GM19043 (cell line): ENCODE measurements at regions not wholly inside any gene's neighbourhood (a gene's known extent, or its start where the extent isn't known, plus 50 kb on each side); places are given as distances from the start of the nearest gene placed in this dataset.

Experiments used
- ATAC-seq: cut with Tn5 transposase; IDR thresholded peaks from one replicate; pipeline ENCODE4 v1.9.1; 2021; ENCODE audit warnings: low read depth; ENCODE audit not compliant: unreplicated experiment

DNA sequence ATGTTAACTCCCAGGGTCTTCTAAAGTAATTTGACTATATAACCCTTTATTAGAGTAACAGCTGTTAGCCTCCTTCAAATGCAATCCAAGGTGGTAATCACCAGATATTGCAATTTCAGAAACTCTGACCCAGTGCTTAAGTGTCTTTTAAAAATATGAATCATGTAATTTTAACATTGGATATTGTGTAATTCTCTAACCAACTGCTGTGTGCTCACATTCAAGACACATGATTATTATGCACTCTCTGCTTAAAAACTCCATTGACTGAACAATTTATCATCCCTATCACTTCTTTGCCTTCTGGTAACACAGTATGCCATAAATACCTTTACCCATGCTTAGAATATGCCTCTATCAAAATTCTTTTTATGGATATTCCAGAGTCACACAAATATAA, 537.4 kb upstream of the RGS18 start:
- ATAC-seq: no peak

DNA sequence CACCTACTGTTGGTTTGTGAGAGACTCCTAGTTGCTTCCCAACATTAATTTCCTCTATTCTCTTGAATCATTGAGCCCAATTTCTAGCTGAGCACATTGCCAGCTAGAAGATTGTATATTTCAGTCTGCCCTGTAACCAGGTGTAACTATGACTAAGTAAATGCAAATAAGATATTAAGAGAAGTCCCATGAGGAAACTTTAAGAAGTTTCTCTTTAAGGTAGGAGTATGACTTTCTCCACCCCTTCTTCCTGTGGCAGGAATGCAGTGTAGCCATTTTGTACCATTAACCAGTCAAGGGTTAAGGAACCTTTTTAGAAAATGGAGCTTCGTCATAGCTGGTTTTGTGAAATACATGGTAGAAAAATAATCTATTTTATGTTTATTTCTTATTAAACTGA, 534.2 kb upstream of the RGS18 start:
- no peak for ATAC-seq

DNA sequence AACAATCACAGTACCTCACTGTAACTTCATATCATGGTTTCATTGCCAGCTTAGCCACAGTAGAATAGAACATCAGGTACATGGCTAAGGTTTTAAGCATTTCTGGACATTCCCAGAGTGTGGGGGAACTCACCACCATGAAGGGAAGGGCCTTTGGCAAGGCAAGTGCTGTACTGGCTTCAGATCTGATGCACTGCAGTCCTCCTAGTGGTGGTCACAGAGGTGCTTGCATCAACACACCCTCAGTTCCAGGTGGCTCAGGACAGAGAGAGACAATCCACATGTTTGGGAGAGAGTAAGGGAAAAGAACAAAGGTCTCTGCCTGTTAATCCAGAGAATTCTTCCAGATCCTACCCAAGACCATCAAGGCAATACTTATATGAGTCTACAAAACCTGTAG, 528.4 kb upstream of the RGS18 start:
- no peak for ATAC-seq

DNA sequence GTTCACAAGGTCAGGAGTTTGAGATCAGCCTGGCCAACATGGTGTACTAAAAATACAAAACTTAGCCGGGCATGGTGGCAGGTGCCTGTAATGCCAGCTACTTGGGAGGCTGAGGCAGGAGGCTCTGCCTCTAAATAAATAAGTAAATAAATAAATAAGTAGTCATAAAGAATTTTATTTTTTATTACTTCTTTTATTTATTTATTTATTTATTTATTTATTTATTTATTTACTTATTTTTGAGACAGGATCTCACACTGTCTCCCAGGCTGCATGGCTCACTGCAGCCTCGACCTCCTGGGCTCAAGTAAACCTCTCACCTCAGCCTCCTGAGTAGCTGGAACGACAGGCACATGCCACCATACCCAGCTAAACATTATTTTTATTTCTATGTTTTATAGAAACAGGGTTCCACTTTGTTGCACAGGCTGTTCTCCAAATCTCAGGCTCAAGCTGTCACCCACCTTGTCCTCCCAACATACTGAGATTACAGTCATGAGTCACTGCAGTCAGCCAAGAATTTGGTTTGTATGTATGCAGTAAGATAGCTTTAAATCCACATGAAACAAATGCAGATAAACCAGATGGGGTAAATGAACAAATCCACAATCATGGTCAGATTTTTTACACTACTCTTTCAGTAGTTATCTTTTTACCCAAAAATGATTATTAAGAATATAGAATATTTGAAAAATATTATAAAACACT, 523.3 kb upstream of the RGS18 start:
- no peak for ATAC-seq

DNA sequence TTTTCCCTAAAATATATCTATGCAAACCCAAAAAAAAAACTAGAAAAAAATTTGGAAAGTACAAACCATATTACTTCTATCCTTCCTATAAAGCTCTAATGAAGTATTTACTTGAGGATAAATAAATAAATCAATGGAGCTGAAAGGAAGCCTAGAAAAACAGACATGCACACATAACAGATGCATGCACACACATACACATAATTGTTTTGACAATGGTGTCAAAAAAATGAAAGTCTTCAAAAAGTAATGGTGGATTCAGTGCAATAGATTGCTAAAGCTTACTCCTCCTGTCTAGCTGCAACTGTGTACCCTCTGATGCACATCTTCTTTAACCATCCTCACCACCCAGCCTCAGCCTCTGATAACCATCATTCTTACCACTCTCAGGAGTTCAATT, 521.9 kb upstream of the RGS18 start:
- ATAC-seq: no peak

DNA sequence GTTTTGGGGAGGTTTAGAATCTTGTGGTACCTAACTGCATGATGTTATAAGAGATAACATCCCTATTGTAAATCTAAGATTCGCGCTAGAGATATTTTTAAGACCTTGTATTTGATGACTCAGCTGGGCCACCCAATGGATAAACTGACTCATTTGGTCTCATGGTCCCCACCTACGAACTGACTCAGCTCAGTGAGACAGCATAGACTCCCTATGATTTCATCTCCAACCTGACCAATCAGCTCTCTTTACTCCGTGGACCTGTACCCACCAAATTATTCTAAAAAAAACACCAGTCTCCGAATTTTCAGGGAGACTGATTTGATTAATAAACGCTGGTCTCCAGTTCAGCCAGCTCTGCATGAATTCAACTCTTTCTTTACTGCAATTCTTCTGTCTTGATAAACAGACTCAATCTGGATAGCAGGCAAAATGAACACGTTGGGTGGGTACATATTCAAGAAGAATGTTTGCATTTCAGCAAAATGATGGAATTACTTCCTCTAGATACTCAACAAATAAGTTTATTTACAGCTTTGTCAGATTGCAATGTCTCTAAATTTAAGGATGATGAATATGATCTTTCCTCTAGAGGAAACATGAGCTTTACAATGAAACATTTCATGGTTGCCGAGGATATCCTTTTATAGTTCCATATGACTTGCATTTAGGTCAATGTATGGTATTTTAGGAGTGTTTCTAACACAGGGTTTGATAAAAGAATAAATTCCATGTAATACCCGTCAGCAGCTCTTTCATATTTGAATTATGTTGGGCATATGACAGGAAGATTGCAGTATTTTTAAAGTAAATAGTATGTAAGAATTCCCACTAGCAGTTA, 516.6 kb upstream of the RGS18 start:
- no peak for ATAC-seq

DNA sequence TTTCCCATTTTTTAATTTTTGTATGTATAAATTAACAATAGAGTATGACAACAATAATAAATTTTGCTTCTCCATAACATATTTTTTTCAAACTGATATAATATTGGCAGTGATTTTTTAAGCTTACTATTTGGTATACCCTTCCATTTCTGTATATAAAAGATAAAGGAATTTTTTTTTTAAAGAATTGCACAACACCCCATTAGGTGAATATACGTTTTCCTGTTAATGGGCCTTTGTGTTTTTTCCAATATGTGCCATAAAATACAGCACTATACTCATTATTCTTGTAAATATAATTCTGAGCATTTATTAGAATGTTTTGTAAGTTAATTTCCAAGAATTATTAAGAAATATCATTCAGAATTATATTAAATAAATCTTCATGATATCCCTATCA, 515.2 kb upstream of the RGS18 start:
- ATAC-seq: no peak

DNA sequence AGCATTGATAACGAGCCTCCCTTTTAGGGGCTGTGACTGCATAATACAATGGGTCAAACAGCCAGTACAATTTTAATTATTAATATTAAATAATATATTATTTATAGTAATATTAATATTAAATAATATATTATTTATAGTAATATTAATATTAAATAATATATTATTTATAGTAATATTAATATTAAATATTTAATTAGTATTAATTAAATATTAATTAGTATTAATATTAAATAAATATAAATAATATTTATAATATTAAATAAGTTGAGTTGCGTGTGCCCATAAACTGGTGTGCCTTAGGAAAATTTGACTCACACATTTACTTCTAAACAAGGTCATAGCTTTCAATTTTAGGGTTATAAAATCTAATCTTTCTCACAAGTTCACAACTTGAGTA, 509.3 kb upstream of the RGS18 start:
- no peak for ATAC-seq

DNA sequence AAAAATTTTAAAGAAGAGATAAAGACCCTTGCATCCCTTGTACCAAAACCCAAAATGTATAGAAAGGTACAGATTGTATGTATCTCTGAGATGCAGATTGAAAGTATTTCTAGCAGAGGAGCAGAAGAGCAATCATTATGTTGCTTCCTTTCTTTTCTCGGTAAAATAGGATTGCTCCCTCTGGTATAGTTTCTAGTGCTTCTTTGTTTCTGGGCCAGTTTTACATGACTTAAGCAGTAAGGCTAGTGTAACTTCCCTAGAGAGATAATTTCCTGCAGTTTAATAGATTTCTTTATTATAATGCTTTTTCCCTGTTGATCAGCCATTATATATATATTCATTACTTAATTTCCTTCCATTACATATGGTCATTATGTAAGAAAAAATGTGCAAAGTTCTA, 496.2 kb upstream of the RGS18 start:
- ATAC-seq: no peak

DNA sequence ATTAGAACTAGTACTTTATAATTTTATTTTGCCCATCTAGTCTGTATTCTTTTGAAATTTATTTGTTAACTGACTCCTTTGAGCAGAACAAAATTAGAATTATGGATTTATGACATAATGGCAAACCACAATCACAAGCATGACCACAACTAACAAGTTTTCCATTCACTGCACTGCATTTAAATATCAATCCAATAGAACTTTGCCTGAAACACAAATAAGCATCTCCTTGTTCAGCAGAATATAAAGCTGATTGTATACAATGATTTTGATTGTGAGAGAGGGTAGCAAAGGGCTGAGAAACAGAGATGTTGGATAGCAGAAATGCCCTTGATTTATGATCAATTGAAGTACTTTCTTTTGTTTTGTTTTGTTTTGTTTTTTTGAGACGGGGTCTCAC, 495.5 kb upstream of the RGS18 start:
- ATAC-seq: no peak

DNA sequence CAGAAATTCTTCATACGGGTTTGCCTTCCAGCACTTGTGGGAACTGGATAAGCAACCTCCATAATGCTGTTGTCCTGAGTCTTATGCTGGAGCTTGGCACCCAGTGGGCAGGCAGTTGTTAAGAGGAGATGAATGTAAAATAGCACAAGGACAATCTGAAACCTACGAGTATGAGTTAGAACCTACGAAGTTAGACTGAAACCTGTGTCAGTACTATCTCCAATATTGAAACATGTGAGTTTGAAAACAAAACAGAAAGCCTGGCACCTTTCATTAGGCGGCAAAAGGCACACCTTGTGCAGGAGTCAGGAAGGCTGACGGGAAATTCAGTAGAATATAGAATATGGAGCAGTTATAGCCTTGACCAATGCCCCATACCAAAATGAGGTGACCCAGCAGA, 489.7 kb upstream of the RGS18 start:
- no peak for ATAC-seq

DNA sequence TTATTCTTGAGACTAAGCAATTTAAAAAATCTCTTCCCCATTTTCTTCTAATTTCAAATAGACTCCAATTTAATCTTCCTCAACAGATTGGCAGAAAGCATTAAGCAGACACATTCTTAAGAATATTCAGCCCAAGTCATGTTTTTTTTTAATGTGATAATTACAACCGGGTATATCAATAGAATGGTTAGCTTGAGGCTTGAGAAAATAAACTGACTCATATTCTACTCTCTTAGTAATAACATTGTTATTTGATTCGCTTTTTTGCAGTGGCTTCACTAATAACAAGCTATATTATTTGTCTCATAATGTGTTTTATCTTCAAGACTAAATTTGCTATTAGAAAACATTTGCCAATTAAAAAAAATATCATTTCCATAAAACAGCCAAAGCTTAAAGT, 488.6 kb upstream of the RGS18 start:
- no peak for ATAC-seq

DNA sequence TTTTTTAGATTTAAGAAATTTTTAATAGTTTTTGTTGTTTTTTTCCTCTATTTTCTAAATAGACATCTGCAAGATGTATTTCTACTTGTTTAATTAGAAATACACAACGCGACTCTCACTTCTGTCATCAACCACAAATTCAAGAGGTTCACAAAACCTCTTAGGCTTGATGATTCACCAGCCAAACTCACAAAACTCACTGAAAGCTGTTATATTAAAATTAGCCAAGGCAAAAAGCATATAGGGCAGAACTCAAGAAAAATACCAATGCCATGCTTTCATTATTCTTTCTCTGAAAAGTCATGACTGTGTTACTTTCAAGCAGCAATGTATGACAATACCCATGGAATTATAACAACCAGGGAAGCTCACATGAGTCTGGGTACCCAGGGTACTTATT, 487.0 kb upstream of the RGS18 start:
- ATAC-seq: no peak

DNA sequence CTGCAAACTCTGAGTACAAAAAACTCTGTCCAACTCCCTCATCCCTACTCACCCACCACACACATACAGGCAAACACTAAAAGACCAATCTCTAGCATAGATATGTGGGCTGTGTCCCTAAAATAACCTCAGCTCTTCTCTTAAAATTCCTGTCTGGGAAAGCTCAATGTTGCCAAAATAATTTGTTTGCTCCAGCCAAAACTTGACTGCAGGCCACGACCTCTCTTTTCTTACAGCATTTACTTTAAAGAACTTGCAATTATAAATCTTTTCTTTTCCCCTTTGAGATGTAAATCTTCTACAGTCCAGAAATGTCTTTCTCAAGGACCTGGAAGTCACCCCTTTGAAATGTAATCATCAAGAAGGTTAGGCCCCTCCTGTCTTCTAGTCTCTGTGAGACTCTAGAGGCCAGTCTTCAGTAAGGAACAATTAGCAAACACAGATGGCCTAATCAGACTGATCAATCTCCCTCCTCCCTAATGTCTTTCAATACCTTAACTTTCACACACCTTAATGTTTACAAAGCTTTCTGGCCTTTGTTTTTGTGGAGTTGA, 483.6 kb upstream of the RGS18 start:
- ATAC-seq: no peak

DNA sequence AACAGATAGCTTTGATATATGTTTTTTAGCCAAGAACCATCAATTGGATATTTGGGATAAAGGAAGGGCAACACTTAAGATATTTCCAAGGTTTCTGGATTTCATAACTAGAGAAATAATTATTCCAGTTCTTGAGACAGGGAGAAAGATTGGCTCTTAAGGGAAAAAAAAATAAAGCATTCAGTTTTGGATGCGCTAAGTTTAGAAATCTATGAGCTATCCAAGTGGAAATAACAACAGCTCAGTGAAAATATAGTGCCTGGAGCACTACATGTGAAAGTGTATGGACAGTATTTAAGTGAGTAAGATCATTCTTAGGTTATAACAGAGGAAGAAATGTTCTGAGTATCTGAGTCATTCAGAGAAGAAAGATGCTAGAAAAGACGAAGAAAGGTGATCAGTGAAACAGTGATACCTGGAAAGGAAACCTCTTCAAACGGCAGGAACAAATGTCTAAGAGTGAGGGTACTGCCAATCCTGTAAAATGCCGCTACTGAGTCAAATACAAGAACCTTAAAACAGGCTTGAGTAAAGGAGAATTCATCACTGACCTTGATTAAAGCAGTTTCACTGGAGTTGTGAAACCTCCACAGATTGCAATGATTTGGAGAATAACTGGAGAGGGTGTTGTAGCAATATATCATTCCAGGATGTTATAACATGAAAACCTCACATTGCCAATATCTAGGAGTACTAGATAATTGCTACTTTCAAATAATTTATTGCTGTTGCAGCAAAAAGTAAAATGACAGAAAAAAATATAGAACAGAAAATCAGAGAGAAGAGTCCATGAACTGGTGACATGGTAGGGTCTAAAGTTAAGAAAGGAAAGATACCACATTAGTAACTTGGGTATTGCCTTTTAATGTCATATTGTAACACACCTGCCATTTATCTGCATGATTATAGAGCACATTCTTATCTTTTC, 482.1 kb upstream of the RGS18 start:
- ATAC-seq: no peak

DNA sequence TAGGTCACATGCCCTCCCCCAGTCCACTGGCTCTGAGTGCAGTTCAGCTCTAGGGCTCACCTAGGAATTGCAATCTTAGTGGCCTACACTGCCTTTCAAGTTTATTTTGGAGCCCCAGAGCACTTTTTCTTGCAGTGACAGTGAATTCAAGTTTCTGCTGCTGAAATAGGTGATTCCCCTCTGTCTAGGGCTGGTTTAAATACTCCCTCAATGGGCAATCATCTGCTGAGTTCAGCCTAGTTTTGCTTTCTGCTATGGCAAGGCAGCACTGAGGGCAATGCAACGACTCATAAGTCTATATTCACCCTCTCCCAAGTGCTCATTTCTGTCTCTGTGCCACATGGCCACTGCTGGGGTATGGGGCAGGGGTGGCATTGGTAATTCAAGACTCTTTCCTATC, 472.6 kb upstream of the RGS18 start:
- no peak for ATAC-seq

DNA sequence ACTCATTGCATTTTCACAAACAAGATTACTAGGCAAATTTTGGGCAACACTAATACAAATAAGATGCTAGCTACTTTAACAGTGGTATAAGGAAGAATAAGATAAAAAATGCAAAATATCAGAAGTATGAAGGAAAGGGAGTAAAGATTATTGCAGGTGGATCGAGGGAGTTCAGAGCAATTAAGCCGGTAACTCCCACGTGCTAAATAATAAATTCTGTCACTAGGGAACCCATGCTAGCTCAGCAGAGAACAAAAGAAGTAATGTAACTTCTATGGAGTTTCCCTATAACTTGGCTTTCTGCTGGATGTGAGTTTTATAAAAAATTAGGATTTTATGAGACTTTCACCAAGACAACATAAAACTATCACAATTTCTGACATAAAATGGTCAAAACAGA, 470.5 kb upstream of the RGS18 start:
- ATAC-seq: no peak

DNA sequence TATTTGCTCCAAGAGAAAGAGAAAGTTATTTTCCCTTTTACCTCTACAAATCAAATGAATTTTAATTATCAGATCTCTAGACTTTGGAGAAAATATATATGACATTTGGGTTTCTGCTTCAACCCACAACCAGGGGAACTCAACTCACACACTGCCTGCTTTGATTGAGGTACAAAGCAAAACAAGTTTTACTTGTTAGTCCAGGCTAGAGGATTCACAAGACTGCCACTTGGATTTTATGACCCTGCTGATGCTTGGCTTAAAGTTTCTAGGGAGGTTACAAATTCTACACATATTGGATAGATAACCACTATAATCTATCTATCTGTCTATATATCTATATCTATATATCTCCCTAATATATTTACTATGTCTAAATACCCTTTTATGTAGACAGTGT, 467.3 kb upstream of the RGS18 start:
- ATAC-seq: no peak

DNA sequence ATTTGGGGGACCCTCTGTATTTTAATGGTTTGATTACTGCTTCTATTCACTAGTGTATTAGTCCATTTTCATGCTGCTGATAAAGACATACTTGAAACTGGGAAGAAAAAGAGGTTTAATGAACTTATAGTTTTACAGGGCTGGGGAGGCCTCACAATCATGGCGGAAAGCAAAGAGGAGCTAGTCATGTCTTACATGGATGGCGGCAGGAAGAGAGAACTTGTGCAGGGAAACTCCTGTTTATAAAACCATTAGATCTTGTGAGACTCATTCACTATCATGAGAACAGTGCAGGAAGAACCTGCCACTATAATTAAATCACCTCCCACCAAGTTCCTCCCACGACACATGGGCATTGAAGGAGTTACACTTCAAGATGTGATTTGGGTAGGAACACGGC, 464.5 kb upstream of the RGS18 start:
- ATAC-seq: no peak

DNA sequence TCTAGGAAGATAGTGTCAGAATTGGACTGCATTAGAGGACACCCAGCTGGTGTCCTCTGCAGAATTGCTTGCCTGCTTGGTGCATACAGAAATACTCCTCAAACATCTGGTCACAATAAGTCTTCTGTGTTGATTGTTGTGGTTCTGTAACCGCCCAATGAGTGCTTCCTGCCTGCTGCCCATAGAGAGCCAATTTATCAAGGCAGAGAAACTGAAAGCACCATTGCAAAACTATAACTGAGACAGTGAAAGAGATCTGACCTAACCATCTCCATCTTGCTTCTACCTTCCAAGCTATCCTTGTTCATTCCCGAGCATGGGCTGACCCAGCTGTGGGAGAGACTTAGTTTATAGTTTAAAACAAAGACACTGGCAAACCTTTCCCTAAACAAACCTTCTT, 462.4 kb upstream of the RGS18 start:
- peak; percentile 81 for ATAC-seq

DNA sequence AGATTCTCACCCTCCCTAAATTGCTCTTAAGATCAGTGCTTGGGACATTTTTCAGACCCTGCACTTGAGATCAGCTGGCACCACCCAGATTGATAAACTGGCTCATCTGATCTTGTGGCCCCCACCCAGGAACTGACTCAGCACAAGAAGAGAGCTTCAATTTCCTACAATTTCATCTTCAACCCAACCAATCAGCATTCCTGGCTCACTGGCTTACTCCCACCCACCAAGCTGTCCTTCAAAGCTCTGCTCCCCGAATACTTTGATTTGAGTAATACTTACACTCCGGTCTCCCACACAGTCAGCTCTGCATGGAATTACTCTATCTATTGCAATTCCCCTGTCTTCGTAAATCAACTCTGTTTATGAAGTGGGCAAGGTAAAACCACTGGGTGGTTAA, 461.9 kb upstream of the RGS18 start:
- no peak for ATAC-seq
